ENCODE measurements at regions not wholly inside any gene's neighbourhood (a gene's known extent, or its start where the extent isn't known, plus 50 kb on each side); places are given as distances from the start of the nearest gene placed in this dataset.

DNA sequence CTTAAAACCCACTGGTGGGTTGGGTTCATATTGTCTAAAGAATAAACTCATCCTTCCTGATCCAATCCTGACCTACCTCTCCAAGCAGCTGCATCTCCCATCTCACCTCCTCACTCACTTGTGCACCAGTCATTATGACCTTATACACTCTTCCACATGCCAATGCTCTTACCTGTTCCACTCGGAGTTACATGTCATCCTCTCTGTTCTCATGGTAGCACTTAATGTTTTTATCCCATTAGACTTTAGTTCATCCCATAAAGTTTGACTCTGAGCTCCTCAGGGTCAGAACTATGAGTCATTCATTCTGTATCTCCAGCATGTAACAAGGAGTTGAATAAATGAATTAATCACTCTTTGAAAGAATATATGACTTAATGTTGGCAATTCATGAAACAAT lies 330.2 kb downstream of the KLF12 start:
- TF ChIP-seq, protein P1, sequence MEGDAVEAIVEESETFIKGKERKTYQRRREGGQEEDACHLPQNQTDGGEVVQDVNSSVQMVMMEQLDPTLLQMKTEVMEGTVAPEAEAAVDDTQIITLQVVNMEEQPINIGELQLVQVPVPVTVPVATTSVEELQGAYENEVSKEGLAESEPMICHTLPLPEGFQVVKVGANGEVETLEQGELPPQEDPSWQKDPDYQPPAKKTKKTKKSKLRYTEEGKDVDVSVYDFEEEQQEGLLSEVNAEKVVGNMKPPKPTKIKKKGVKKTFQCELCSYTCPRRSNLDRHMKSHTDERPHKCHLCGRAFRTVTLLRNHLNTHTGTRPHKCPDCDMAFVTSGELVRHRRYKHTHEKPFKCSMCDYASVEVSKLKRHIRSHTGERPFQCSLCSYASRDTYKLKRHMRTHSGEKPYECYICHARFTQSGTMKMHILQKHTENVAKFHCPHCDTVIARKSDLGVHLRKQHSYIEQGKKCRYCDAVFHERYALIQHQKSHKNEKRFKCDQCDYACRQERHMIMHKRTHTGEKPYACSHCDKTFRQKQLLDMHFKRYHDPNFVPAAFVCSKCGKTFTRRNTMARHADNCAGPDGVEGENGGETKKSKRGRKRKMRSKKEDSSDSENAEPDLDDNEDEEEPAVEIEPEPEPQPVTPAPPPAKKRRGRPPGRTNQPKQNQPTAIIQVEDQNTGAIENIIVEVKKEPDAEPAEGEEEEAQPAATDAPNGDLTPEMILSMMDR (conservative IDR thresholded peaks at IDR 0.05 in 1 of 2, IDR thresholded peaks at IDR 0.05 in 1 of 2; ENCODE audit: extremely low read depth in 1 of 2, insufficient read depth in 1 of 2, low read depth in 1 of 2, low read length in 2 of 2), result no peak
- TF ChIP-seq EZH2 (IDR thresholded peaks at IDR 0.05; ENCODE audit: borderline replicate concordance, low read length), result no peak

All from mammary epithelial cell (primary cell).